ENCODE measurements at regions not wholly inside any gene's neighbourhood (a gene's known extent, or its start where the extent isn't known, plus 50 kb on each side); places are given as distances from the start of the nearest gene placed in this dataset.

DNA sequence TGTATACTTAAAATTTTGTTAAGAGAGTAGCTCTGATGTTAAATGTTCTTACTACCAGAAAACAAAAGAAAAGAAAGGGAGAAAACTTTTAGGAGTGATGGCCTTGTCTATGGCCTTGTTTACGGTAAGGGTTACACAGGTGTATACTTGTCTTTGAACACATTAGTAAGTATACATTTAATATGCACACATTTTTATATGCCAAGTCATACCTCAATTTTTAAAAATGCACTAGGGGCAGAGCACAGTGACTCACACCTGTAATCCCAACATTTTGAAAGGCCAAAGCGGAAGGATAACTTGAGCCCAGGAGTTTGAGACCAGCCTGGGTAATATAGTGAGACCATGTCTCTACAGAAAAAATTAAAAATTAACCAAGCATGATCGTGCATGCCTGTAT lies 166.7 kb upstream of the SNX2 start:
- no peaks in the 10 kb centered on the region for H3K36me3 ChIP-seq (ENCODE audit: control insufficient read depth in 2 of 2, extremely low read depth in 1 of 2, insufficient read depth in 2 of 2, low read length in 2 of 2)
- DNase-seq (ENCODE audit: low read depth, low spot score) = no peak
- TF ChIP-seq, protein P1, sequence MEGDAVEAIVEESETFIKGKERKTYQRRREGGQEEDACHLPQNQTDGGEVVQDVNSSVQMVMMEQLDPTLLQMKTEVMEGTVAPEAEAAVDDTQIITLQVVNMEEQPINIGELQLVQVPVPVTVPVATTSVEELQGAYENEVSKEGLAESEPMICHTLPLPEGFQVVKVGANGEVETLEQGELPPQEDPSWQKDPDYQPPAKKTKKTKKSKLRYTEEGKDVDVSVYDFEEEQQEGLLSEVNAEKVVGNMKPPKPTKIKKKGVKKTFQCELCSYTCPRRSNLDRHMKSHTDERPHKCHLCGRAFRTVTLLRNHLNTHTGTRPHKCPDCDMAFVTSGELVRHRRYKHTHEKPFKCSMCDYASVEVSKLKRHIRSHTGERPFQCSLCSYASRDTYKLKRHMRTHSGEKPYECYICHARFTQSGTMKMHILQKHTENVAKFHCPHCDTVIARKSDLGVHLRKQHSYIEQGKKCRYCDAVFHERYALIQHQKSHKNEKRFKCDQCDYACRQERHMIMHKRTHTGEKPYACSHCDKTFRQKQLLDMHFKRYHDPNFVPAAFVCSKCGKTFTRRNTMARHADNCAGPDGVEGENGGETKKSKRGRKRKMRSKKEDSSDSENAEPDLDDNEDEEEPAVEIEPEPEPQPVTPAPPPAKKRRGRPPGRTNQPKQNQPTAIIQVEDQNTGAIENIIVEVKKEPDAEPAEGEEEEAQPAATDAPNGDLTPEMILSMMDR (optimal IDR thresholded peaks at IDR 0.05 in 1 of 3, IDR thresholded peaks at IDR 0.05 in 1 of 3, conservative IDR thresholded peaks at IDR 0.05 in 1 of 3; ENCODE audit: extremely low read depth in 1 of 3, insufficient read depth in 2 of 3, low read length in 3 of 3) = no peak
- no peak overlapping the region for H3K9ac ChIP-seq (ENCODE audit: control insufficient read depth, extremely low read depth, insufficient read depth, low read length)
- H3K4me2 ChIP-seq (ENCODE audit: control insufficient read depth, extremely low read depth, insufficient read depth, low read depth, low read length) = no peak overlapping the region
- no peaks in the 10 kb centered on the region for H3K79me2 ChIP-seq (ENCODE audit: control insufficient read depth, insufficient read depth, low read length)
- H3K27ac ChIP-seq (ENCODE audit: control insufficient read depth, insufficient read depth, low read length) = no peak overlapping the region
- H3K9me3 ChIP-seq (ENCODE audit: control insufficient read depth, low read depth, low read length) = no peaks in the 10 kb centered on the region
- FAIRE-seq = no peak
- H3K4me1 ChIP-seq (ENCODE audit: control insufficient read depth, extremely low read depth, insufficient read depth, low read length) = no peaks in the 10 kb centered on the region
- H2AFZ ChIP-seq (ENCODE audit: control insufficient read depth, low read length) = no peak overlapping the region
- dilution Hi-C loops (cut with MboI; ENCODE audit: extremely low pct_ligation_motif_present, low sequenced_read_pairs) = no loop called here
- H4K20me1 ChIP-seq (ENCODE audit: control insufficient read depth, extremely low read depth, insufficient read depth, low read length) = no peaks in the 10 kb centered on the region
- H3K4me3 ChIP-seq (ENCODE audit: control insufficient read depth in 2 of 3, extremely low read depth in 1 of 3, insufficient read depth in 2 of 3, low read depth in 1 of 3, low read length in 3 of 3) = no peak overlapping the region
- no peaks in the 10 kb centered on the region for H3K27me3 ChIP-seq (ENCODE audit: control insufficient read depth, extremely low read depth, insufficient read depth, low read length)
- no peaks in the 10 kb centered on the region for H3K9me1 ChIP-seq (ENCODE audit: control insufficient read depth, extremely low read depth, insufficient read depth, low read length)

DNA sequence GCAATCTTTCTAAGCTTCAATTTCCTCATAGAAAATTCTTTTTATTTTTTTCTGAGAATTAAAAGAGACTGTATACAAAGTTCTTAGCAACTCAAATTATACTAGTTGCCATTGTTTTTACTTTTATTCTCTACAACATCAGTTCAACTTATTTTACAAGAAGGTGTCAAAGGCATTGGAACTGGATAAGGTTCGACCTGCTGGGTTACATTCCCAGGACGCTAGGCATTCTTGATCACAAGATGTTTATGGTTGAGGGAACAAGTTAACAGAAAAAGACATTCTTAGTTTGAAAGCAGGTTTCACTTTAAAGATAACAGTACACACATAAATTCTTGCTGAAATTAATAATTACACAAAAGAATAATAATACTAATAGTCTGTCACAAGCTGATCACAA lies 163.5 kb upstream of the SNX2 start:
- Histone ChIP-seq H3K79me2 (ENCODE audit: control insufficient read depth, insufficient read depth, low read length) (no peaks in the 10 kb centered on the region), H3K9me3 (ENCODE audit: control insufficient read depth, low read depth, low read length) (no peaks in the 10 kb centered on the region), H3K4me3 (ENCODE audit: control insufficient read depth in 2 of 3, extremely low read depth in 1 of 3, insufficient read depth in 2 of 3, low read depth in 1 of 3, low read length in 3 of 3) (no peak overlapping the region), H3K9me1 (ENCODE audit: control insufficient read depth, extremely low read depth, insufficient read depth, low read length) (no peaks in the 10 kb centered on the region), H2AFZ (ENCODE audit: control insufficient read depth, low read length) (no peak overlapping the region), H3K9ac (ENCODE audit: control insufficient read depth, extremely low read depth, insufficient read depth, low read length) (no peak overlapping the region), H4K20me1 (ENCODE audit: control insufficient read depth, extremely low read depth, insufficient read depth, low read length) (no peaks in the 10 kb centered on the region), H3K27ac (ENCODE audit: control insufficient read depth, insufficient read depth, low read length) (no peak overlapping the region), H3K27me3 (ENCODE audit: control insufficient read depth, extremely low read depth, insufficient read depth, low read length) (no peaks in the 10 kb centered on the region), H3K36me3 (ENCODE audit: control insufficient read depth in 2 of 2, extremely low read depth in 1 of 2, insufficient read depth in 2 of 2, low read length in 2 of 2) (no peaks in the 10 kb centered on the region), H3K4me1 (ENCODE audit: control insufficient read depth, extremely low read depth, insufficient read depth, low read length) (no peaks in the 10 kb centered on the region), H3K4me2 (ENCODE audit: control insufficient read depth, extremely low read depth, insufficient read depth, low read depth, low read length) (no peak overlapping the region)
- no peak for DNase-seq (ENCODE audit: low read depth, low spot score)
- dilution Hi-C loops (cut with MboI; ENCODE audit: extremely low pct_ligation_motif_present, low sequenced_read_pairs) = no loop called here
- no peak for FAIRE-seq
- TF ChIP-seq, protein P1 (optimal IDR thresholded peaks at IDR 0.05 in 1 of 3, IDR thresholded peaks at IDR 0.05 in 1 of 3, conservative IDR thresholded peaks at IDR 0.05 in 1 of 3; ENCODE audit: extremely low read depth in 1 of 3, insufficient read depth in 2 of 3, low read length in 3 of 3) = no peak
- no peak for TF ChIP-seq EZH2 (IDR thresholded peaks at IDR 0.05; ENCODE audit: low read length)
